ENCODE measurements at regions not wholly inside any gene's neighbourhood (a gene's known extent, or its start where the extent isn't known, plus 50 kb on each side); places are given as distances from the start of the nearest gene placed in this dataset.

- TF ChIP-seq CTCF (IDR thresholded peaks at IDR 0.05; ENCODE audit: poor library complexity) (no peak), EZH2phosphoT487 (IDR thresholded peaks at IDR 0.05; ENCODE audit: low read depth, severe bottlenecking, unreplicated experiment) (no peak), EZH2 (IDR thresholded peaks at IDR 0.05; ENCODE audit: borderline replicate concordance) (no peak)
These were observed 203.7 kb upstream of the CDH5 start for GRCh38 chr16:66162821-66163220.
